ENCODE measurements at regions not wholly inside any gene's neighbourhood (a gene's known extent, or its start where the extent isn't known, plus 50 kb on each side); places are given as distances from the start of the nearest gene placed in this dataset.
"Not testable (repeated sequence)": the region's sequence is repeated elsewhere in the genome, so short reads cannot be mapped to it uniquely, and the experiment has no call there.

DNA sequence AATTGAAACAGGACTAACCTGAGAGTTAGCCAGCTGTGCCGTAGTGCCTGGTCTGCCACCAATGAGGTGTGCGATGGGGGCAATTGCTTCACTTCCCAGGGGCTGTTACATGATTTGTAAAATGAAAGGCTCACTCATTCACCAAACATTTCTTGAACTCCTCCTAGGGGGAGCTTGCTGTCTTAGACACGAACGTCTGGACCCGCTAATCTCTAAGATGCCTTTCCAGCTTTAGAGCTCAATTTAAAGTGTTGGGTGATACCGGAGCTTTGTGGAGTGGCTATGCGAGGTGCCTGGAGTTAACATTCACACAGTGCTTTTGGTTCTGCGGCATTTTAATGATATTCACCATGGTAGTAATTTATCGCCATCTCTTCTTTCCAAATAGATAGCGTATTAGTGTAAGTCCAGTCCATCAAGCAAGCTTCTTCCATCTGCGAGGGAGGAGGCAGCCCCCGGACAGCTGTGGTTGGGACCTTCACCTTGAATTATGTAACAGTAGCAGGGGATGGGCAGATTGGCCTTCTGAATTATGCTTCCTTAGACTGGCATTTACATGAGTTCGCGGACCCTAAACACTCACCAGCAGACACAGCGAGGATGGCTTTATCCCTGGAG lies 179.9 kb downstream of the ADSS2 start:
- DNase-seq = no peak

DNA sequence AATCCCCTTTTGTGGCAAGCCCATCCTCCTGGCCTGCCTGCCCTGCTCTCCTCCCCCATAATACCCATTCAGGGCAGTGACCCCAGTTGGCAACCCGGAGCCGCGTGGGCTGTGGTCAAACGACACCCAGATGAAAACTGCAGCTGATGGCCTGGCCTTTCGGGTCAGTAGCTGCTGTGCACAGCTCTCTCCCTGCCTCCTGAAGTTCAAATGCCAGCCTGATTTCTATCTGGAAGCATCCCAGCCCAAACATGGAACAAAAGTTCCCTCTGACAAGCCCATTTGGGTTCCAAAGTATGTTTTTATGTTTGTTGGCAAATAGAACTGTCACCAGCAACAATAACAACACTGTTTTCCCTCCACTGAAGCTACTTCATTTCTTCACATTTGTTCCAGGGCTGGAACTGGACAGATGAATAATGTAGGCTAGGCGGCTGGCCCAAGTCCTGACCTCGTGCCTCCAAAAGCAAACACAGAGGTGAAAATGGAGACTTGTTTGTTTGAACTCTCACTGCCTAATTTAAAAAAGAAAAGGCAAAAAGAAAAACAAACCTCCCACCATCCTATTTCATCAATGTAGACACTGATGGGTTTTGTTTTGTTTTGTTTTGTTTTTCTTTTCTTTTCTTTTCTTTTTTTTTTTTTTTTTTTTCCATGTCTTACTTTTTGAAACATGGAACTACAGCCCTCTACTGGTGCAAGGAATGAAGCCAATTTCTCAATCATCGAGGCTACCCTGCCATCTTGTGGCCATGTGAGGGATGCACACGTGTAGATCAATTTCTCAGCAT lies 179.0 kb downstream of the ADSS2 start:
- peak; percentile 89 for DNase-seq

DNA sequence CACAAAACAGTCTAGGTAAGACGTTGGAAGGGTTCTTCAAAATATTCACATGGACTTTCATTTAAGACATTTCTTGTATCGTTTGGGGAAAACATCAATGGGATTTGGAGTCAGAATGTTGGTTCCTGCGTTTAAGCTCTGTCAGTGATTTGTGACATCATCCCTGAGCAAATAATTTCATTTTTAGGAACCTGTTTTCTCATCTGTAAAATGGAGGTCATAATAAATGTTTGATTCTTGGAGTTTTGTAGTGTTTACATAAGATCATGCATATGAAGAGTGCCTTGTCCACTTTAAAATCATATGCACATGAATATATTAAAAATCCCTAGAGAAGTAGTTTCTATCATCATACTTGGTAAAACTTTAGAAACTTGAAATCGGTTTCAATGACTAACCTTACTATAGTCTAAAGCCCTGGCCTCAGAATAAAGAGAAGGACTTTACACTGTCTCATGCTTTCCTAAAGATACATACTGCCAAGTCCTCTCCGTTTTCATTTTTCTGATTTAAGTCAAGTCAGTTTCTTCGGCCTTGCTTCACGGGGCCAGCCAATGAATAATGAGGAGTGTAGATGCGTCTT lies 178.4 kb downstream of the ADSS2 start:
- DNase-seq = no peak

DNA sequence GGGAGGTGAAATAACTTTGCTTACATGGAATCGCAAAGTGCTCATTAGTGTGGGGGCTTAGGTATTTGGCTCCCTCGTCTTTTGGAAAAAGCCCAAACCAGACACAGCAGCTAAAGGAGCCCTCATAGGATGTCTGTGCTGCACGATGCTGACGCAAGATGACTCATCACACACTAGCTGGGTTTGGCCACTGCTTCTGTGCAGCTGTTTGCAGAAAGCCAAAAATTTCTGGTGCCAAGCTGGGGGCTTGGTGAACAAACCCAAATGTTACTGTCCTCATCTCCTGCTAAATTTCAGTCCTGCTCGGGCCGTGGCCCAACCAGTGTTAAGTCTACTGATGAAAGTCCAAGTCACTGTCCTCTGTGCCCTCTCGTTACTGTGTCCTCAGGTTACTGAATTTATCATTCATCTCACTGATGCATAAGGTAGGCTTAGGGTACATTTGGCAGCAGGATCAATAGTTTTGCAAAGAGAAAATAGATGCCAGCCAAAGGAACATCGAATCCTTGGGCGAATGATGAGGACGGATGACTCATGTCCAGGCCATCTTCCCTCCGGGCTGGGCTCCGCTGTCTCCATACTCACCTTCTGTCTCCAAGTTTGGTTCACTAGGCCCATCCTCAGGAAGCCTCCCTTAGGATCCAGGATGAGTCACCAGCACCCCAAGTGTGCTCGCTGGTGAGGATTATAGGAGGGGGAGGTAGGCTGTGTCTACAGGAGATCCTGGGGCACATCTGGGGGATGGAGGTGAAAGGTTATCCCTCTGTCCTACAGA lies 177.7 kb downstream of the ADSS2 start:
- peak; percentile 84 for DNase-seq

DNA sequence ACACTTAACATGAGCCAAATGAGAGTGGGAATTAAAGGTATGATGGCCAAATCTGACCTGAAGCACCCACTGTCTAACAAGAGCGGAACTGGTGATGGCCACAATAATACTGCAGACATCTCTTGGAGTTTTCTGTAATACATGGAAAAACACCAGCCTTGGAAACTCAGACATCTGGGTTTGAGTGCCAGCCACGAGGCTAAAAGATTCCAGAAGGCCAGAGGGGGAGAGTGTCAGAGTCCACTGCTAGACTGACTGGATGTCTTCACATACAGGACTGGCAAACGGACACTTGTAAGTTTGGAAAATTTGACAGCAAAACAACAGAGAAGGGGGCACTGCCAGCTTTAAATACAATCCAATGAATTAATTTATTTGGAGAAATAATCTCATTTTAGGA lies 175.1 kb downstream of the ADSS2 start:
- no peak for DNase-seq

DNA sequence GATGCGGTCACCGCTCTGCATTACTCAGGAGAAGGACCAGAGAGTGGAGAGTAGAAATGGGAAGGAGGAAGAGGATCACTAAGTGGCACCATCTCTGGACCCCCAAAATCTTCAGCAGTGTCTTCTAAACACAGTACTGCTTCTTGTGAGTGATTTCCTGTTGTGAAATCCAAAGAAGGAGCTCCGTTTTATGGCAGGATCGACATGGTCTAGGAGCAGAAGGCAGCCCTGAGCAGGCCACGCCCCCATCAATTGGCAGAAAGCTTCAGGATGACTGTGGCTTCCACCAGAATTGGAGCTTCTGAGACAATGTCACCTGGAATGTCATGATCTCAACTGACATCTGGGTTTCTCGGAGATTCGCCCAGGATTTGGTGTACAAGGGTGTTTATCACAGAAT lies 171.5 kb downstream of the ADSS2 start:
- no peak for DNase-seq

DNA sequence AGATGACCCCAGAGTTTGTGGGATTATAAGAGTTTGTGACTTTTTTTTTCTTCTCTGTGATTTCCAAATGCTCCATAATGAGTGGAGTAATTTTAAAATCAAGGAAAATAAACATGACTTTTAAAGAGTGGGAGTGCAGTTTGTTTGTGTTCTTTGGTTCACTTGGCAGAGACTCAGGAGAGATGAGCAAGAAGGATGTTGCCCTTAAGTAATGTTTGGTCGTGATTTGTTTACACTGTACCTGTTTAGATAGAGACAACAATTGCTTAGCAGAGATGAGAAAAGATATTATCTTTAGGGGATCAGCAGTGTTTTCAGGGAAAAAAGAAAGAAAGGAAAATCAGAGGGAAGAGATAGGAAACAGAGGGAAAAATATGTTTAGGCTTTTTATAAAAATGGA lies 170.8 kb downstream of the ADSS2 start:
- DNase-seq = no peak

DNA sequence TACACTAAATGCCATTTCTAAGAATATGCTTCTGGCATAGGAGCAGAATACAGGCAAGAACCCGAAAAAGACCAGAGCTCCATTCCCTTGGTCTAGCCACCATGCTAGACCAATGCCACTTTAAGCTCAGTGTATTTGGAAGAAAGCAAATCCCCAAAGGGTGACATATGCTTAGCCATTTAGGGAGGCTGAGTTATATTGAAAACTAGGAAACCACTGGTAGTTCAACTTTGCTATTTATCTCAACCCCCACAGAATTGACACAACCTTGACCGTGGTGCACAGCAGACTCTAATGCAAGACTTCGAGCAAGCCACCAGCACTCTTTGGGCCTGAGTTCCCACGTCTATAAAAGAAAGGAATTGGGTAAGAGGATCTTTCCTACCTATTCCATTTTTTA lies 167.9 kb downstream of the ADSS2 start:
- no peak for DNase-seq

DNA sequence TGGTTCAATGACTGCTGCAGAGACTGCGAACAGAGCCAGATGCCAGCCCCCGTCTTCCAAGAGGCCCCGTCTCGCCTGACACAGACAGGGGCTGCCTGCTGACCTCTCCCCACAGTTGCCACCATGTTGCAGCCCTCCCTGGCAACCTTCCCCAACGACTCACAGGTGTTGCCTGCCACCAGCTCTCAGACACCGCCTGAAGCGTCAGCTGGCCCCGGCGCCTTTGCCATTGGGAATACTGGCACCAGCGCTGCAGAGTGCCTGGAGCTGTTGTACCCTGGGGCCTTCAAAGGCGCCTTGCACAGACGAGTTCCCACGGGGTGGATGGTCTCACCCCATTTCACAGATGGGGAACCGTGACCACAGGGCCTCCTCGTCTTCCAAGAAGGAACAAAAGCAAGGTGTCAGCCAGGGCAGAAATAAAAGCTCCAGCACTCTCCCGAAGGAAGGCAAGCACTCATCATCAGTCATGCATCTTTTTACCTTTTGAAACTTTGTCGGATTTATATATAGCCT lies 167.0 kb downstream of the ADSS2 start:
- no peak for DNase-seq

DNA sequence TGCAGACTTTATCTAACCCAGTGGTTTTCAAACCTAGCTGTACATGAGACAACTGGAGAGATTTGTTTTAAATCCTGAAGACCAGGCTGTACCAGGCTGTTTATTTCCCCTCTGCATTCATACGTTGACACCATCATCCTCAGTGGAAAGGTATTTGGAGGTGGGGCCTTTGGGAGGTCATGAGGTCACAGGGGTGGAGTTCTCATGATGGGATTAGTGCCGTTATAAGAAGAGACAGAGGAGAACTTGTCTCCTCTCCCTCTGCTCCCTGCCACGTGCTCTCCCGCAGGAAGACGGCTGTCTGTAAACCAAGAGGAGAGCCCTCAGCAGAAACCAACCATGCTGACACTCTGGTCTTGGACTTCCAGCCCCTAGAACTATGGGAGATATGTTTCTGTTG lies 165.4 kb downstream of the ADSS2 start:
- no peak for DNase-seq

DNA sequence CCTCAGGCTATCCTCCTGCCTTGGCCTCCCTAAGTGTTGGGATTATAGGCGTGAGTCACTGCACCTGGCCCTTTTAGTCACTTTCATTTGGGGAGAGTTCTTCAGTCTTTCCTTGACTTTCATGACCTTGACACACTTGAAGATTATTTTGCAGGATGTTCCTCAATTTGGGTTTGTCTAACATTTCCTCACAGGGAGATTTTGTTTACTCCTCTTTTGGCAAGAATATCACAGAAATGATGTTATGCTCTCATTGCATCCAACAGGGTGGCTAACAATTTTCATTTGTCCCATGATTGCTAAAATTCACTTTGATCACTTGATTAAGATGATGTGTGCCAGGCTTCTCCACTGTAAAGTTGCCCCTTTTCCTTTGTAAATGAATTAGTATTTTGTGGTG lies 164.0 kb downstream of the ADSS2 start:
- no peak for DNase-seq

DNA sequence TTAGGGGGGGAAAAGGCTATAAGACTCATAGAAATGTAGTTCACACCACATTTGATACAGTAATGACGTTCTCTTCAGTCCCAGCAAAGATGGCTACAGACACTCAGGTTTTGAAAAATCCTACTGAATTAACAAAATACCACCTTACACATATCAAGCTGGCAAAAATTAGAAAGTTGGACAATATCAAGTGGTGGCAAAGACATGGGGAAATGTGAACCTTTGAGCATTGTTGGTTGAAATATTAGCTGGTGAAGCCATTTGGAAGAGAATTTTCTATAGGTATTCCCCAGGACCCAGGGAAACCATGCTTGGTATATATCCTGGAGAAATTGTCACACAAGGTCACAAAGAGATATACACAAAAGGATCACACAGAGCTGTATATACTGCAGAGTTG lies 163.0 kb downstream of the ADSS2 start:
- DNase-seq = no peak

DNA sequence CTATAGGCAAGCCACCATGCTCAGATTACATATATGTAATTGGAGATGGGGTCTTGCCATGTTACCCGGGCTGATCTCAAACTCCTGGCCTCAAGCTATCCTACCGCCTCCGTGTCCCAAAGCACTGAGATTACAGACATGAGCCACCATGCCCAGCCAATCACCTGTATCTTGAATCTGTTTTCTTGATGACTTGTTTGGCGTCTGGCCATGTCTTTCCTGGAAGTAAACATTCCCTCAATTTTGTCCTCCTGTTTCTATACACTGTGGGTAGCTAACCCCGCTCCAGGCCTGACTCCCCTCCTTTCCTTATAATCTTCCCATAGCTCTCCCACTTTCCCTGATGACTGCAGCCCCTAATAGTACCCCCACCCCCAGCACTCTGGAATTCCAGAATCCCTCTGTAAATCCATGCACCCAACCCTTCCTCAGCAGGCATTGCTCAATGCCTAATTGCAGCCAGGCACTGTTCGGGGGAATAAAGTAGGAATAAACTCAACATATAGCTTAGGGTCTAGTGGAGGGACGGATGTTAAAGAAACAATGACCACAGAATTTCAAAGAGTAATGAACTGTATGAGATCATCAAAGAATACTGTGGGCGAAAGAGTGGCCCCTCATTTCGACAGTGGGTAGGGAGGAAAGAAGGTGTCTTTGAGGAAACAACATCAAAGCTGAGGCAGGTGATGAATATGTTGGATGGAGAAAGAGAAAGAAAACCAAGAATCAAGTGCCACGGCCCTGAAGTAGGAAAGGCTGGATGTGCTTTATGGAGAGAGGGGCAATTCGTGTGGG lies 161.5 kb downstream of the ADSS2 start:
- DNase-seq = no peak

DNA sequence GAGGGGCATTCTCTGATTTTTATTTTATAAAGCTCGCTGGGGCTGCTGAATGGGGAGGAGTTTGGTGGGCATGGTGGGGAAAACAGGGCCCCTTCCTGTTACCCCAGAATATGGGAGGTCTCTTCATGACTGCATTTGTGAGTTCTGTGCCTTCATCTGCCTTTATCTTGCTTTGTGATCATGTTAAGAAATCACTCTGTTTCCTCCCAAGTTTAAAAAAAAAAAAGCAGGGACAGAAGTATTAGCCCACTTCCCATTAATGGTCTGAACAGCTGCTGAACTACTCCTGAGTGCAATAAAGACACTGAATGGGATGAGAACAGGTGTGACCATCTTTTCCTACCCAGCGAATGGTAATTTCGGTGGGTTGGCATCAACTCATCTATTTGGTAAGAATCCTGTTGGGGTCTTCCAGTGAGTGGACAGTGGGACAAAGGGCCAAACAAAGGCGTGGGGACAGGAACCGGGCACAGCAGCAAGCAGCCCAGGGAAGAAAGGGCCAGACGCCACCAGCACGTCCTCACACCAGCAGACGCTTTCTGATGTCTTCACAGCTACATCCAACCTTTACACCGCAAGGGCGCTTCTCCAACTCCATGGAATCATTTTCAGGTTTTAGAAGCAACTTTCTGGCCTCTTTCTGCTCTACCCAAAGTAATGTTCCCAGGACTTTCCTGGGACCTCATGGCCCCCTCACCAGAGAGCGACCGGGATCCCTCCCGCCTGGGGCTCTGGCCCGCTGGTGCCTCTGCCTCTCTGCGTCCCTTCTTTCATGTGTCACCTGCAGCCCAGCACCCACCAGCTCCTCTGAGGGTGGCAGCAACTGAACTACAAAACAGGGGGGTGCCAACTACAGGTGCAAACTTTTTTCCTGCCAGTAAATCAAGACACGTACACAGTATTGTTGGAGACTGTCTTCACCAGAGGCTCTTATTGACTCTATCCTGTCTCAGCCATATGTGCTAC lies 160.2 kb downstream of the ADSS2 start:
- no peak for DNase-seq

DNA sequence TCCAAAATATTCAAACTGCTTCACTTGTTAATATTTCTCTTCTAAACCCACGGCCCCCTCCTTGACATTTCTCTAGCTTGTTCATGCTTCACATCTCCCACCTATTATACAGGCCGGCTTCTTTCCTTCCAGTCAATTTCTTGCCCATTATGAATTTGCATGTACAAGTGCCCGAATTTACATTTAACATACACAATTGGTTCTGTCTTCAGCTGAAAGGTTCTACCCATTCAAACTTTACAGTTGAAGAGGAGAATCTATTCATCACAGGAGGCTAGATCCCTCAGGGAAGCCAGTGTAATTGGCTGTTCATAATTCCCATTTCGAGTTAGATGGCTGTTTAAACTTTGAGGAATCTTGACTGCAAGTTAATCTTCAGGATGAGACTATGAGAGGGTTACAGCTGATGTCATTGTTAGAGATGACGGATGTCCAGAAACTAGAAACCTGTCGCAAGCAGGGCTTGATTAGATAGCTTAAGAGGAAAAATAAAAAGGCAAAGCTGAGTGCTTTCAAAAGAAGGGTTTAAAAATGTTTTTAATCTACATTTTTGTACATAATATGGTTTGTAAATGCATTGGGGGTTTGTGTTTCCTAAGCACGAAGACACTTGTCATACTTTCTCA lies 157.0 kb downstream of the ADSS2 start:
- no peak for DNase-seq

DNA sequence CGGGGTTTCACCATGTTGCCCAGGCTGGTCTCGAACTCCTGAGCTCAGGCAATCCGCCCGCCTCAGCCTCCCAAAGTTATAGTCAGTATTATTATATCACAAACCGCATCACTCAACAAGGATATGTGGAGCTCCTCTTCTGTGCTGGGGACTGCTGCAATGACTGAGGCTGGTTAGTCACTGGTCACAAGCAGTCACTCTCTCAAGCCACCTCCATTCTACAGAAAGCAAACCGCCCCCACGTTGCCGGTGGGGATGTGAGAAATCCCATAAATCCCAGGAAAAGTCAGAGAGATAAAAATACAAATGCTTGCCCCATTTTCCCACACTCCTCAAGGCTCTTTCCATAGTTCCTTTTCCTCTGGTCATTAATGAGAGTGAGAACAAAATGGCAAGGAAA lies 155.7 kb downstream of the ADSS2 start:
- no peak for DNase-seq

DNA sequence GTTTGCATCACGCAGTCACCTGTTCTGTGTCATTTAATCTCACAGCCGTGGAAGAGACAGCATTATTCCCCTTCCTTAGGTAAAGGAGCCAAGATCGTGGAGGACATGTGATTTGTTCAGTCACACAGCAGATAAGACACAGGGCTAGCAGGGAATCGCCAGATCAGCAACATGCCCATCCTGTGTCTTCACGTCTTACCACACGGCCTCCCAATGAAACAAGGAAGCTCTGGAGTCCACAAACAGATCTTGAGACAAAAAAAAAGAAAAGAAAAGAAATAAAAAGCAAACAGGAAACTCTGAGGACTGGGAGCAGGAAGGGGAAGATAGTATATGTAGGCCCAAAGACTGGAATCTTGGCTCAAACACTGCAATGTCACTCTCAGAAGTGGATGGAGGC lies 155.3 kb downstream of the ADSS2 start:
- DNase-seq = no peak

DNA sequence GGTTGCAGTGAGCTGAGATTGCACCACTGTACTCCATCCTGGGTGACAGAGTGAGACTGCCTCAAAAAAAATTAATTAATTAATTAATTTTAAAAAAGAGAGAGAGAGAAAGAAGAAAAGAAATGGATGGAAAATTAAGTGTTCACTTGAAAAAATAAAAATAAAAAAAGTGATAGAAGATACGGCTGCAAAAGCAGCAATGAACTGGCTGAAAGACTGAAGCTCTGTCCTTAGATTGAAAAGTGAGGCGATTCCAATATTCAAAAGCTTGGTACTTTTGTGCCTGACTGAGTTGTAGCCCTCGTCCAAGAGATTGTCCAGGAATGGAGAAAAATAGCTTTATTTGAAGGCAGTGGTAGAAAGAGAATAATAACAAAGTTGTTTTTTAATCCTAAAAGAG lies 154.6 kb downstream of the ADSS2 start:
- no peak for DNase-seq

DNA sequence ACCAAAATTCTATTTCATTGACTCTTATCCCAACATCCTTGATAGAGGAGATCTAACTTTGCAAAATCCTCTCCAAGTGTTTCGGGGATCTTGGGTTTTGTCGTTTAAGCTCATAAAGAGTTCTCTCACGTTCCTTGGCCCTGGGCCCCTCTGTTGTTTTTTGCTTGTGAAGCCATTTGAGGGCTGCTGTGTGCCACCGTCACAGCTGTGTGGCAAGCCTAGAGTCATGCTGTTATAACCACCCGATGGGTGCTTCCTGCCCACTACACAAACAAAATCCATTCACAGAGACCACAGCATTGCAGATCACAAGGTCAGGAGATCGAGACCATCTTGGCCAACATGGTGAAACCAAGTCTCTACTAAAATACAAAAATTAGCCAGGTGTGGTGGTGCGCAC lies 154.1 kb downstream of the ADSS2 start:
- no peak for DNase-seq

DNA sequence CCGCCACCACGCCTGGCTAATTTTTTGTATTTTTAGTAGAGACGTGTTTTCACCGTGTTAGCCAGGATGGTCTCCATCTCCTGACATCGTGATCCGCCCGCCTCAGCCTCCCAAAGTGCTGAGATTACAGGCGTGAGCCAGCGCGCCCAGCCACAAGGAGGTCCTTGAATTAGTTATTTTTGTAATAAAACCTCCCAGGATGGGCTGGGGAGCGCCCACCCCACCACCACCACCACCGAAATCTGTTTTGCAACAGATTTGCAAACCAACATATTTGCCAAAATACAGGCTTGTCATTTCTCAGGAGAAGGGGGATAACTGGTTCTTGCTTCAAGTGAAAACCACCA lies 151.7 kb downstream of the ADSS2 start:
- DNase-seq = not testable (repeated sequence)

DNA sequence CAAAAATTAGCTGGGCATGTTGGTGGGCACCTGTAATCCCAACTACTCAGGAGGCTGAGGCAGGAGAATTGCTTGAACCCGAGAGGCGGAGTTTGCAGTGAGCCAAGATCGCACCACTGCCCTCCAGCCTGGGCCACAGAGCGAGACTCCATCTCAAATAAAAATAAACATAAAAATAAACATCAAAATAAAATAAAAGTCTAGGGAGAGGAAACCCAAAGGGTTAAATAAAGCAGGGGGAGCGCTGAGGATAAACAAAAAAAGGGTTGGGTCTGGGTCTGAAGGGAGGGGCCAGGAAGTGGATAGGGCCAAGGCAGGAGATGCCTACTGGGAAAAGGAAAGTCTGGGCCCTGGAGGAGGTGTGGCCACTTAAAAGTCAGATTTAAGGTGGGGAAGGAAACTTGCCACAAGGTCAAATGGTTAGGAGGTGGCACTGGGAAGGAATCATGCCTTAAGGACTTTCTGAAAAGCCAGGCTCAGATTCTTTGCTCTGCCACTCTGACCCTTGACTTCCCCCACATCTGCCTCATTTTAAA lies 150.0 kb downstream of the ADSS2 start:
- no peak for DNase-seq

Data from femur (tissue), 1 donor.